Activated CD4-positive, CD25-positive, alpha-beta regulatory T cell (primary cell): ENCODE measurements at regions not wholly inside any gene's neighbourhood (a gene's known extent, or its start where the extent isn't known, plus 50 kb on each side); places are given as distances from the start of the nearest gene placed in this dataset.

Experiments used
- DNase-seq, 4 experiments: peaks; one replicate each; lab custom pipeline; 2025; lab: John Stamatoyannopoulos, UW

GRCh38 chr4:155616117-155616516 lies 50.5 kb upstream of the GUCY1A1 start:
- no peak for DNase-seq

- DNase-seq, result no peak
These were observed 51.4 kb upstream of the GUCY1A1 start for GRCh38 chr4:155615081-155615887.

GRCh38 chr4:155614111-155614762 lies 52.4 kb upstream of the GUCY1A1 start:
- DNase-seq, result no peak

GRCh38 chr4:155612074-155612473 lies 54.6 kb upstream of the GUCY1A1 start:
- DNase-seq, result no peak

GRCh38 chr4:155611501-155611900 lies 55.1 kb upstream of the GUCY1A1 start:
- no peak for DNase-seq

GRCh38 chr4:155610143-155610542 lies 56.5 kb upstream of the GUCY1A1 start:
- DNase-seq, result no peak

- no peak for DNase-seq
These were observed 57.1 kb upstream of the GUCY1A1 start for GRCh38 chr4:155609455-155610059.

GRCh38 chr4:155608225-155608885 lies 58.3 kb upstream of the GUCY1A1 start:
- DNase-seq, result no peak

- DNase-seq, result no peak
These were observed 59.2 kb upstream of the GUCY1A1 start for GRCh38 chr4:155607481-155607880.

GRCh38 chr4:155604718-155605626 lies 61.7 kb upstream of the GUCY1A1 start:
- DNase-seq, result no peak

- no peak for DNase-seq
These were observed 63.2 kb upstream of the GUCY1A1 start for GRCh38 chr4:155603360-155603891.

- DNase-seq, result no peak
These were observed 64.1 kb upstream of the GUCY1A1 start for GRCh38 chr4:155602351-155603140.

GRCh38 chr4:155600244-155600643 lies 66.4 kb upstream of the GUCY1A1 start:
- no peak for DNase-seq

GRCh38 chr4:155599596-155599995 lies 67.1 kb upstream of the GUCY1A1 start:
- no peak for DNase-seq

GRCh38 chr4:155599085-155599484 lies 67.6 kb upstream of the GUCY1A1 start:
- DNase-seq, result no peak

- DNase-seq, result no peak
These were observed 68.7 kb upstream of the GUCY1A1 start for GRCh38 chr4:155597933-155598451.

- DNase-seq, result no peak
These were observed 69.4 kb upstream of the GUCY1A1 start for GRCh38 chr4:155597281-155597680.

- no peak for DNase-seq
These were observed 72.9 kb upstream of the GUCY1A1 start for GRCh38 chr4:155593793-155594192.

GRCh38 chr4:155592938-155593297 lies 73.7 kb upstream of the GUCY1A1 start:
- DNase-seq, result no peak
